Osteocyte (in vitro differentiated cells): ENCODE measurements at regions not wholly inside any gene's neighbourhood (a gene's known extent, or its start where the extent isn't known, plus 50 kb on each side); places are given as distances from the start of the nearest gene placed in this dataset.

ENCODE experiments used
- DNase-seq: peaks from one replicate; pipeline ENCODE4 v3.0.0; 2021; ENCODE audit warnings: mixed read lengths; ENCODE audit not compliant: unreplicated experiment; ENCODE audit errors: extremely low spot score
- H3K27ac Mint-ChIP-seq: one replicate; pipeline ENCODE4 v1.8.0; 2021; ENCODE audit warnings: mild to moderate bottlenecking, mixed read lengths; ENCODE audit not compliant: unreplicated experiment
- H3K27me3 Mint-ChIP-seq: one replicate; pipeline ENCODE4 v1.8.0; 2021; ENCODE audit warnings: mixed read lengths; ENCODE audit not compliant: unreplicated experiment
- H3K36me3 Mint-ChIP-seq: one replicate; pipeline ENCODE4 v1.8.0; 2021; ENCODE audit warnings: mixed read lengths; ENCODE audit not compliant: unreplicated experiment
- H3K4me1 Mint-ChIP-seq: one replicate; pipeline ENCODE4 v1.8.0; 2021; ENCODE audit warnings: mixed read lengths; ENCODE audit not compliant: unreplicated experiment
- H3K4me3 Mint-ChIP-seq: one replicate; pipeline ENCODE4 v1.8.0; 2021; ENCODE audit warnings: mild to moderate bottlenecking, moderate library complexity, mixed read lengths; ENCODE audit not compliant: unreplicated experiment
- H3K9me3 Mint-ChIP-seq: one replicate; pipeline ENCODE4 v1.8.0; 2021; ENCODE audit warnings: mixed read lengths; ENCODE audit not compliant: unreplicated experiment
- CTCF ChIP-seq: fragments of 200-600 bp; sonication (generic); IDR thresholded peaks from 2 replicates; pipeline ENCODE4 v1.5.0; 2021; ENCODE audit warnings: antibody characterized with exemption, mild to moderate bottlenecking, moderate library complexity

GRCh38 chr3:68468695-68469375 is 463.5 kb downstream of the TAFA4 start:
- Mint-ChIP-seq H3K36me3 (no peaks in the 10 kb centered on the region), H3K4me1 (no peaks in the 10 kb centered on the region), H3K4me3 (no peak overlapping the region), H3K9me3 (peaks cover 5% of the 10 kb centered on the region), H3K27ac (no peak overlapping the region), H3K27me3 (no peaks in the 10 kb centered on the region)
- DNase-seq = no peak
- TF ChIP-seq CTCF = no peak

GRCh38 chr3:68467465-68467864 is 464.9 kb downstream of the TAFA4 start:
- Mint-ChIP-seq H3K9me3 (peaks cover 5% of the 10 kb centered on the region), H3K36me3 (no peaks in the 10 kb centered on the region), H3K4me3 (no peak overlapping the region), H3K4me1 (no peaks in the 10 kb centered on the region), H3K27me3 (no peaks in the 10 kb centered on the region), H3K27ac (no peak overlapping the region)
- no peak for TF ChIP-seq CTCF
- DNase-seq = no peak

DNA sequence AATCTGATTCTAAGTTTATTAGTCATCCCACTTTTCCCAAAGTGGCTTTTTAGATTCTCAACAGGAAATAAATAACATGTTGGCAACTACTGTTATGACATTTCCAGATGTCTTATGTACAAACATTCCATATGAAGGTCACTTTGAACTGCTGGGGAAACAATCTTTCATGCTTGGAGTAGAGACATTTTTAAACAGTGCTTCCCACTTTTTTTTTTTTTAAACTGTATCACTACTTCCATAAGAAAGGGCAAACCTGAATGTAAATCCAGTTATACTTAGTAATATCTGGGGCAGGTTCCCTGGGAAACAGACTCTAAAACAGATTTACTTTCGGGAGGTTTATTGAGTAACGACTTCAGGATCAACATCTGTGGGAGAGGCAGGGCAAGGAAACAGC is 473.8 kb downstream of the TAFA4 start:
- no peak overlapping the region for H3K27ac Mint-ChIP-seq
- no peaks in the 10 kb centered on the region for H3K27me3 Mint-ChIP-seq
- no peak overlapping the region for H3K4me3 Mint-ChIP-seq
- H3K9me3 Mint-ChIP-seq = peaks cover 6% of the 10 kb centered on the region
- no peak for DNase-seq
- H3K4me1 Mint-ChIP-seq = no peaks in the 10 kb centered on the region
- TF ChIP-seq CTCF = no peak
- no peaks in the 10 kb centered on the region for H3K36me3 Mint-ChIP-seq

GRCh38 chr3:68448510-68449383 is 483.6 kb downstream of the TAFA4 start:
- Mint-ChIP-seq H3K9me3 (peaks cover 3% of the 10 kb centered on the region), H3K36me3 (no peaks in the 10 kb centered on the region), H3K27ac (no peak overlapping the region), H3K27me3 (no peaks in the 10 kb centered on the region), H3K4me1 (no peaks in the 10 kb centered on the region), H3K4me3 (no peak overlapping the region)
- no peak for TF ChIP-seq CTCF
- no peak for DNase-seq

DNA sequence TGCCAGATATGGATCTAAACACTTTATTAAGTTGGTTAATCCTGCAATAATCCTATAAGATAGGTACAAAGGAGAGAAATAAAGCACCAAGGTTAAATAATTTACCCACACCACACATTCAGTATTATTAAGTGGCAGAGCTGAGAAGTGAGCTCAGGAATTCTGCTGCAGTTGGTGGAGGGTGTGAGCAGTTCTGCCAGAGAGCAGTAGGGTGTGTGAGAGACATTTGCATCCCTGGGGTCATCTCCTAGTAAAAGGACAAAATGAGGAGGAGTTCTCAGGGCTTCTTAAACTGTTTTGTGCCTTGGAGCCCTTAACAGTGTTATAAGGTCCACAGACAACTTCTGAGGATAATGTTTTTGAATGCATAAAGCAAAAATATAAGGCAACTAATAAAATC is 484.5 kb downstream of the TAFA4 start:
- no peaks in the 10 kb centered on the region for H3K27me3 Mint-ChIP-seq
- TF ChIP-seq CTCF = no peak
- no peaks in the 10 kb centered on the region for H3K4me1 Mint-ChIP-seq
- no peak for DNase-seq
- peaks cover 3% of the 10 kb centered on the region for H3K9me3 Mint-ChIP-seq
- H3K4me3 Mint-ChIP-seq = no peak overlapping the region
- no peaks in the 10 kb centered on the region for H3K36me3 Mint-ChIP-seq
- no peak overlapping the region for H3K27ac Mint-ChIP-seq
